ENCODE measurements at regions not wholly inside any gene's neighbourhood (a gene's known extent, or its start where the extent isn't known, plus 50 kb on each side); places are given as distances from the start of the nearest gene placed in this dataset.
"Not testable (repeated sequence)": the region's sequence is repeated elsewhere in the genome, so short reads cannot be mapped to it uniquely, and the experiment has no call there.

- H3K4me3 ChIP-seq (ENCODE audit: low read depth, low read length): no peak overlapping the region
- no peak for TF ChIP-seq CTCF (IDR thresholded peaks at IDR 0.05; ENCODE audit: insufficient read depth, low read depth, low read length, missing control alignments)
- DNase-seq (ENCODE audit: low read depth): no peak
Observed at GRCh38 chr2:212725180-212725579, 186.6 kb upstream of the ERBB4 start.

- peak; percentile 43 for DNase-seq (ENCODE audit: low read depth)
- TF ChIP-seq CTCF (IDR thresholded peaks at IDR 0.05; ENCODE audit: insufficient read depth, low read depth, low read length, missing control alignments): no peak
- no peak overlapping the region for H3K4me3 ChIP-seq (ENCODE audit: low read depth, low read length)
Observed at GRCh38 chr2:212723226-212723625, 184.6 kb upstream of the ERBB4 start.

GRCh38 chr2:212722046-212722445 lies 183.4 kb upstream of the ERBB4 start:
- no peak overlapping the region for H3K4me3 ChIP-seq (ENCODE audit: low read depth, low read length)
- no peak for DNase-seq (ENCODE audit: low read depth)
- no peak for TF ChIP-seq CTCF (IDR thresholded peaks at IDR 0.05; ENCODE audit: insufficient read depth, low read depth, low read length, missing control alignments)

- no peak for DNase-seq (ENCODE audit: low read depth)
- H3K4me3 ChIP-seq (ENCODE audit: low read depth, low read length): no peak overlapping the region
- TF ChIP-seq CTCF (IDR thresholded peaks at IDR 0.05; ENCODE audit: insufficient read depth, low read depth, low read length, missing control alignments): no peak
Observed at GRCh38 chr2:212721026-212721451, 182.4 kb upstream of the ERBB4 start.

- DNase-seq (ENCODE audit: low read depth); H3K4me3 ChIP-seq (ENCODE audit: low read depth, low read length): not testable (repeated sequence)
Observed at GRCh38 chr2:212715411-212715810, 176.8 kb upstream of the ERBB4 start.

GRCh38 chr2:212713681-212714080 lies 175.1 kb upstream of the ERBB4 start:
- TF ChIP-seq CTCF (IDR thresholded peaks at IDR 0.05; ENCODE audit: insufficient read depth, low read depth, low read length, missing control alignments): no peak
- no peak overlapping the region for H3K4me3 ChIP-seq (ENCODE audit: low read depth, low read length)
- no peak for DNase-seq (ENCODE audit: low read depth)

GRCh38 chr2:212712991-212713390 lies 174.4 kb upstream of the ERBB4 start:
- no peak for TF ChIP-seq CTCF (IDR thresholded peaks at IDR 0.05; ENCODE audit: insufficient read depth, low read depth, low read length, missing control alignments)
- H3K4me3 ChIP-seq (ENCODE audit: low read depth, low read length): no peak overlapping the region
- no peak for DNase-seq (ENCODE audit: low read depth)
